Spinal cord (tissue), 9 donors: ENCODE measurements at regions not wholly inside any gene's neighbourhood (a gene's known extent, or its start where the extent isn't known, plus 50 kb on each side); places are given as distances from the start of the nearest gene placed in this dataset.
"Not testable (repeated sequence)": the region's sequence is repeated elsewhere in the genome, so short reads cannot be mapped to it uniquely, and the experiment has no call there.

Source experiments
- DNase-seq, 6 donors: peaks; one replicate each; pipeline versions ENCODE4 v3.0.0 to v3.0.0-alpha.2; 2013 to 2015; ENCODE audit warnings: low spot score in 6 of 6, low read depth in 4 of 6
- H3K27ac ChIP-seq: one replicate; pipeline ENCODE4 v1.5.1; 2013; ENCODE audit warnings: low read depth, low read length, control low read depth
- H3K27me3 ChIP-seq: one replicate; pipeline ENCODE4 v1.6.1; 2013; ENCODE audit warnings: low read length; ENCODE audit not compliant: control insufficient read depth, insufficient read depth
- H3K36me3 ChIP-seq: one replicate; pipeline ENCODE4 v1.6.1; 2013; ENCODE audit warnings: low read length; ENCODE audit not compliant: control insufficient read depth, insufficient read depth
- H3K4me1 ChIP-seq: one replicate; pipeline ENCODE4 v1.6.1; 2013; ENCODE audit warnings: low read length; ENCODE audit not compliant: control insufficient read depth, insufficient read depth
- H3K4me3 ChIP-seq: one replicate; pipeline ENCODE4 v1.5.1; 2013; ENCODE audit warnings: low read depth, low read length, control low read depth
- H3K9me3 ChIP-seq: one replicate; pipeline ENCODE4 v1.6.1; 2013; ENCODE audit warnings: low read length; ENCODE audit not compliant: control insufficient read depth, insufficient read depth
- WGBS: methylation state at CpG from one replicate; pipeline ENCODE4 v1.1.5; 2013; ENCODE audit warnings: missing lambda C conversion rate; ENCODE audit not compliant: insufficient coverage; 5-methylcytosine and 5-hydroxymethylcytosine counted together
- donor health status: healthy.

DNA sequence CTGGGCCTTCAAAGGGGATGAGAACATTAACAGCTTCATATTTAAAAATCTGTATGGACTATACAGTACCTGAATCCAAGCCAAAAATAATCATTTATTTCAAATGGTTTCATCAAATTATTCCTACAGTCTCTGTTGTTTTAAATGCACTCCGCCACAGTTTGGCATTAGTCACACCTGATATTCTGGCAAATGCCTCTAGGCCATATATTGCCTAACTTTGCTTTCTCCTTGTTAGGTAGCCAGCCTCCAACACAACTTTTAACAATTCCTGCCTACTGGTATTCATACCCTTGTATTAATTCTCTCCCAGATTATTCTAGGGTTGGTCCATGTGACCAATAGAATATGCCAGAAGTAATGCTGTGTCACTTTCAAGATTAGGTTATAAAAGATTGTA lies 146.6 kb upstream of the FANCL start:
- H3K4me1 ChIP-seq, result no peaks in the 10 kb centered on the region
- no peaks in the 10 kb centered on the region for H3K27me3 ChIP-seq
- no peaks in the 10 kb centered on the region for H3K9me3 ChIP-seq
- H3K4me3 ChIP-seq, result no peak overlapping the region
- no peak overlapping the region for H3K27ac ChIP-seq
- no peaks in the 10 kb centered on the region for H3K36me3 ChIP-seq
- WGBS, result 100% methylated on average over 1 of the region's 1 CpG
- no peak for DNase-seq

GRCh38 chr2:58386904-58387303 lies 145.8 kb upstream of the FANCL start:
- not testable (repeated sequence) for DNase-seq, H3K4me1 ChIP-seq, H3K27me3 ChIP-seq, H3K4me3 ChIP-seq, H3K27ac ChIP-seq, H3K36me3 ChIP-seq, H3K9me3 ChIP-seq
- 37% methylated on average over 5 of the region's 14 CpGs for WGBS

GRCh38 chr2:58378152-58378551 lies 137.0 kb upstream of the FANCL start:
- peak in 1 of 6 donors; percentile 1 for DNase-seq
- WGBS, result no CpG with 5 or more reads among the region's 5 CpGs
- H3K4me3 ChIP-seq, result no peak overlapping the region

GRCh38 chr2:58377181-58377580 lies 136.1 kb upstream of the FANCL start:
- Histone ChIP-seq H3K9me3 (no peaks in the 10 kb centered on the region), H3K27ac (no peak overlapping the region), H3K4me1 (no peaks in the 10 kb centered on the region), H3K4me3 (no peak overlapping the region), H3K36me3 (no peaks in the 10 kb centered on the region), H3K27me3 (no peaks in the 10 kb centered on the region)
- DNase-seq, result no peak
- no CpG with 5 or more reads among the region's 1 CpG for WGBS

More at GRCh38 chr2:58378152-58378551, 137.0 kb upstream of the FANCL start:
- Histone ChIP-seq H3K4me1 (no peaks in the 10 kb centered on the region), H3K36me3 (no peaks in the 10 kb centered on the region), H3K9me3 (no peaks in the 10 kb centered on the region), H3K27ac (no peak overlapping the region), H3K27me3 (no peaks in the 10 kb centered on the region)

GRCh38 chr2:58376592-58376991 lies 135.5 kb upstream of the FANCL start:
- Histone ChIP-seq H3K4me1 (no peaks in the 10 kb centered on the region), H3K4me3 (no peak overlapping the region), H3K9me3 (no peaks in the 10 kb centered on the region), H3K27me3 (no peaks in the 10 kb centered on the region), H3K36me3 (no peaks in the 10 kb centered on the region), H3K27ac (no peak overlapping the region)
- 100% methylated on average over 1 of the region's 1 CpG for WGBS
- no peak for DNase-seq

DNA sequence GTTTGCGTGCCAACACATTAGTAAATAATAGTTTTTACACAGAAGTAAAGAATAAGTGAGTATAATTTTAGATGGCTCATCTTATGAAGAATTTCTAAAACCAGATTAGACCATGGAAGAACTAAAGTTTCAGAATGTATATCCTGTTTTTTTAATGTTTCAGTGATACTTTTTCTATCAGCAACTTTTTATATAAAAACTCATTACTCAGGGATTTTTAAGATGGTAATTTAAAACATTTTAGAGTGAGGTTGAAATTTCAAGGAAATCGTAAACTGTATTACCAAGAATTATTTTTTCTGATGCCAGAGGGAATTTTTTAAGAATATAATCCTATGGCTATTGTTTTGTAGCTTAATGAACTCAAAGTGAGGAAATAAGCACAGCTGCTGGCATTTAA lies 128.5 kb upstream of the FANCL start:
- H3K4me3 ChIP-seq, result no peak overlapping the region
- H3K36me3 ChIP-seq, result no peaks in the 10 kb centered on the region
- H3K27me3 ChIP-seq, result no peaks in the 10 kb centered on the region
- no peaks in the 10 kb centered on the region for H3K4me1 ChIP-seq
- WGBS, result no CpG with 5 or more reads among the region's 2 CpGs
- H3K9me3 ChIP-seq, result no peaks in the 10 kb centered on the region
- no peak for DNase-seq
- H3K27ac ChIP-seq, result no peak overlapping the region

DNA sequence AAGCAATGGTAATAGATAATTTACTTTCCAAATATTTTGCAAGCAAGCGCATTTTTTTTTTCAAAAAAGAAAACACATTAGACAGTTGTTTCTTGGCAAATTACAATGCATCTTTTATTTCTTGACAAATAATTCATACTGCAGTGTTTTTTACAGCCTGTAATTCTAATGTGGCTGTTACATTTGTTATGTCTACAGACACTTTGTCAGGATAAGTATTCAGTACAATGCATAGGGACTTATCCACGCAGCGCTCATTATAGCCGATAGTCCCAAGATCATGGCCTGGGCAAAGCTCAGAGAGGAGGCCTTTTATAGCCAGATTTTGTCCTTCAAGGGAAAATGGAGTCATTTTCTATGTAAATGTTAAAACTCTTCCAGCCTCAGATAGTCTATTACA lies 123.0 kb upstream of the FANCL start:
- Histone ChIP-seq H3K27ac (no peak overlapping the region), H3K4me3 (no peak overlapping the region), H3K27me3 (no peaks in the 10 kb centered on the region), H3K4me1 (no peaks in the 10 kb centered on the region), H3K9me3 (no peaks in the 10 kb centered on the region), H3K36me3 (no peaks in the 10 kb centered on the region)
- DNase-seq, result peak in 1 of 6 donors; percentile 7
- WGBS, result no CpG with 5 or more reads among the region's 4 CpGs

- Histone ChIP-seq H3K9me3 (no peaks in the 10 kb centered on the region), H3K36me3 (no peaks in the 10 kb centered on the region), H3K27ac (no peak overlapping the region), H3K4me3 (no peak overlapping the region), H3K4me1 (no peaks in the 10 kb centered on the region), H3K27me3 (no peaks in the 10 kb centered on the region)
- WGBS, result 36% methylated on average over 1 of the region's 1 CpG
- DNase-seq, result peak in 1 of 6 donors; percentile 60
Observed at GRCh38 chr2:58358026-58358425, 116.9 kb upstream of the FANCL start.

DNA sequence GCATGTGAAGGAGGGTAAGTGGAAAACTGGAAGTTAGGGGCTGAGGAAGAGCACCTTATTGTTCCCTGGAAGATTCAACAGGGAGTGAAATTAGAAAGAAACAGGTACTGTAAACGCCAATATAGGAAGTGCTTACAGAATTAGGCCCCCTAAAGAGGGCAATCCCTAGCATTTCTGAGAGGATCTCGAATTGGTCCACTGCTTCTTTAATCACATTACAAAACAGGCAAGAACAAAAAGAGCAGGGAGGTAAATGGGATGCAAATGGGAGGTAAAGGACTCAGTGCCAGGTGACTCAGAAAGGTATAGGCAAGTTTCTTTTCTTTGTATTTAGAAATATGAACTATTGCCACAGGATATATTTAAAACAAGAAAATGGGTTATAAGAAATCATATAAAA lies 116.4 kb upstream of the FANCL start:
- Histone ChIP-seq H3K9me3 (no peaks in the 10 kb centered on the region), H3K36me3 (no peaks in the 10 kb centered on the region), H3K27me3 (no peaks in the 10 kb centered on the region), H3K4me3 (no peak overlapping the region), H3K27ac (no peak overlapping the region), H3K4me1 (no peaks in the 10 kb centered on the region)
- DNase-seq, result peak in 1 of 6 donors; percentile 48
- no CpG with 5 or more reads among the region's 2 CpGs for WGBS

- DNase-seq, result no peak
- H3K4me1 ChIP-seq, result no peaks in the 10 kb centered on the region
- H3K27ac ChIP-seq, result no peak overlapping the region
- no peak overlapping the region for H3K4me3 ChIP-seq
- no peaks in the 10 kb centered on the region for H3K27me3 ChIP-seq
- no peaks in the 10 kb centered on the region for H3K36me3 ChIP-seq
- H3K9me3 ChIP-seq, result no peaks in the 10 kb centered on the region
- no CpG with 5 or more reads among the region's 1 CpG for WGBS
Observed at GRCh38 chr2:58354230-58354629, 113.1 kb upstream of the FANCL start.
